Left lung (tissue), 4 donors: ENCODE measurements at regions not wholly inside any gene's neighbourhood (a gene's known extent, or its start where the extent isn't known, plus 50 kb on each side); places are given as distances from the start of the nearest gene placed in this dataset.

ENCODE experiments used
- ATAC-seq: fragments of 200-7000 bp; cut with Tn5 transposase; one replicate; pipeline ENCODE4 v1.9.1; 2020; ENCODE audit warnings: moderate library complexity
- DNase-seq, 4 donors: peaks; one replicate each; pipeline ENCODE4 v3.0.0-alpha.2; 2013 to 2020
- H3K27ac ChIP-seq, 2 donors: fragments of 200-600 bp; sonication (generic) in 1 of 2; one replicate each; pipeline versions ENCODE4 v1.5.0 to v1.8.0; 2020 to 2021
- H3K27me3 ChIP-seq, 2 donors: fragments of 200-600 bp; sonication (generic) in 1 of 2; one replicate each; pipeline versions ENCODE4 v1.5.0 to v1.8.0; 2020 to 2021
- H3K36me3 ChIP-seq, 2 donors: fragments of 200-600 bp; sonication (generic) in 1 of 2; one replicate each; pipeline versions ENCODE4 v1.5.0 to v1.8.0; 2020 to 2021
- H3K4me1 ChIP-seq, 2 donors: fragments of 200-600 bp; one replicate each; pipeline ENCODE4 v1.8.0; 2021
- H3K4me3 ChIP-seq, 2 donors: fragments of 200-600 bp; sonication (generic) in 1 of 2; one replicate each; pipeline versions ENCODE4 v1.5.0 to v1.8.0; 2020 to 2021; ENCODE audit warnings: mild to moderate bottlenecking in 1 of 2
- H3K9me3 ChIP-seq, 2 donors: fragments of 200-600 bp; sonication (generic) in 1 of 2; one replicate each; pipeline versions ENCODE4 v1.5.0 to v1.8.0; 2020 to 2021
- intact Hi-C, 2 donors: fragments of 100-400 bp; cut with DNase I; formaldehyde crosslinking; loops; one replicate each; pipeline versions ENCODE4 v1.11.2 to v1.14.2; 2022
- TF ChIP-seq, protein P1 (sequence below), 2 donors: fragments of 200-600 bp; sonication (generic) in 1 of 2; IDR thresholded peaks; one replicate each; pipeline versions ENCODE4 v1.5.0 to v1.8.0; 2021; ENCODE audit warnings: antibody characterized with exemption in 2 of 2
- donor health status: DM: no; HTN: yes; CAD: no.
- donor health status: DM: no; HTN: no; CAD: no.

GRCh38 chr4:60432911-60433310 lies 767.2 kb upstream of the ADGRL3 start:
- H3K4me1 ChIP-seq = no peaks in the 10 kb centered on the region
- H3K36me3 ChIP-seq = no peaks in the 10 kb centered on the region
- H3K9me3 ChIP-seq = peaks cover 0 to 16% of the 10 kb centered on the region in 2 donors
- intact Hi-C loops = no loop called here
- H3K27me3 ChIP-seq = no peaks in the 10 kb centered on the region
- TF ChIP-seq, protein P1, sequence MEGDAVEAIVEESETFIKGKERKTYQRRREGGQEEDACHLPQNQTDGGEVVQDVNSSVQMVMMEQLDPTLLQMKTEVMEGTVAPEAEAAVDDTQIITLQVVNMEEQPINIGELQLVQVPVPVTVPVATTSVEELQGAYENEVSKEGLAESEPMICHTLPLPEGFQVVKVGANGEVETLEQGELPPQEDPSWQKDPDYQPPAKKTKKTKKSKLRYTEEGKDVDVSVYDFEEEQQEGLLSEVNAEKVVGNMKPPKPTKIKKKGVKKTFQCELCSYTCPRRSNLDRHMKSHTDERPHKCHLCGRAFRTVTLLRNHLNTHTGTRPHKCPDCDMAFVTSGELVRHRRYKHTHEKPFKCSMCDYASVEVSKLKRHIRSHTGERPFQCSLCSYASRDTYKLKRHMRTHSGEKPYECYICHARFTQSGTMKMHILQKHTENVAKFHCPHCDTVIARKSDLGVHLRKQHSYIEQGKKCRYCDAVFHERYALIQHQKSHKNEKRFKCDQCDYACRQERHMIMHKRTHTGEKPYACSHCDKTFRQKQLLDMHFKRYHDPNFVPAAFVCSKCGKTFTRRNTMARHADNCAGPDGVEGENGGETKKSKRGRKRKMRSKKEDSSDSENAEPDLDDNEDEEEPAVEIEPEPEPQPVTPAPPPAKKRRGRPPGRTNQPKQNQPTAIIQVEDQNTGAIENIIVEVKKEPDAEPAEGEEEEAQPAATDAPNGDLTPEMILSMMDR (IDR thresholded peaks at IDR 0.05) = no peak
- no peak overlapping the region for H3K27ac ChIP-seq
- DNase-seq = no peak
- no peak overlapping the region for H3K4me3 ChIP-seq
- no peak for ATAC-seq

GRCh38 chr4:60443068-60443467 lies 757.1 kb upstream of the ADGRL3 start:
- DNase-seq (no peak), ATAC-seq (no peak)
- Histone ChIP-seq H3K36me3 (no peaks in the 10 kb centered on the region), H3K4me3 (no peak overlapping the region), H3K27ac (no peak overlapping the region), H3K4me1 (no peaks in the 10 kb centered on the region), H3K9me3 (peaks cover 0 to 11% of the 10 kb centered on the region in 2 donors), H3K27me3 (no peaks in the 10 kb centered on the region)
- TF ChIP-seq, protein P1 (IDR thresholded peaks at IDR 0.05) = no peak
- intact Hi-C loops = no loop called here

- H3K9me3 ChIP-seq = peaks cover 0 to 11% of the 10 kb centered on the region in 2 donors
- H3K36me3 ChIP-seq = no peaks in the 10 kb centered on the region
- no peaks in the 10 kb centered on the region for H3K4me1 ChIP-seq
- intact Hi-C loops = no loop called here
- DNase-seq (no peak), ATAC-seq (no peak)
- TF ChIP-seq, protein P1 (IDR thresholded peaks at IDR 0.05) = no peak
- no peak overlapping the region for H3K27ac ChIP-seq
- no peak overlapping the region for H3K4me3 ChIP-seq
- H3K27me3 ChIP-seq = no peaks in the 10 kb centered on the region
These were observed 756.3 kb upstream of the ADGRL3 start for GRCh38 chr4:60443796-60444195.

GRCh38 chr4:60450054-60450453 lies 750.1 kb upstream of the ADGRL3 start:
- intact Hi-C loops = no loop called here
- no peak for DNase-seq
- no peak overlapping the region for H3K27ac ChIP-seq
- no peaks in the 10 kb centered on the region for H3K4me1 ChIP-seq
- H3K4me3 ChIP-seq = no peak overlapping the region
- no peak for ATAC-seq
- H3K27me3 ChIP-seq = no peaks in the 10 kb centered on the region
- H3K36me3 ChIP-seq = no peaks in the 10 kb centered on the region
- H3K9me3 ChIP-seq = no peaks in the 10 kb centered on the region
- TF ChIP-seq, protein P1 (IDR thresholded peaks at IDR 0.05) = no peak

DNA sequence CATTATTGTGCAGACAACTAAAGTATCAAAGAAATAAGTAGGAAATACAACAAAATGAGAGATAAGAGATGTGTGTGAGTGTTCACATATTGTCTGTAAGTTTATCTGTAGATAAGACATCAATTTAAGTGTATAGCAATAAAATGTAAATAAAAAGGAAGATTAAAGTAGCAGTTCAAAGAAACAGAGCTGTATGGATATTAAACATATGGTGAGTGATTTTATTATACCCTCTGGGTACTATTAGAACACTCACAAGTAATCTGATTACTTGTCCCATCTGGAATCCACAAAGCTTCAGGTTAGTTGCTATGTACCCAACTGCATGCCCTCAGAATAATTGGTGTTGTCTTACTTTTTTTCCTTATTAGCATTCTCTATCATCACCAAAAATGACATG lies 747.9 kb upstream of the ADGRL3 start:
- ATAC-seq (no peak), DNase-seq (no peak)
- Histone ChIP-seq H3K9me3 (no peaks in the 10 kb centered on the region), H3K4me1 (no peaks in the 10 kb centered on the region), H3K27ac (no peak overlapping the region), H3K4me3 (no peak overlapping the region), H3K27me3 (no peaks in the 10 kb centered on the region), H3K36me3 (no peaks in the 10 kb centered on the region)
- intact Hi-C loops = no loop called here
- TF ChIP-seq, protein P1 (IDR thresholded peaks at IDR 0.05) = no peak
